Mucosa of gallbladder (tissue), 1 donor: ENCODE measurements at regions not wholly inside any gene's neighbourhood (a gene's known extent, or its start where the extent isn't known, plus 50 kb on each side); places are given as distances from the start of the nearest gene placed in this dataset.

ENCODE experiments used
- DNase-seq: peaks from one replicate; pipeline ENCODE4 v3.0.0-alpha.2; 2020; ENCODE audit warnings: low spot score
- donor health status: DM: no; HTN: no; CAD: no.

GRCh38 chr10:3239920-3240894, 67.6 kb upstream of the PITRM1 start:
- no peak for DNase-seq

- DNase-seq: peak; percentile 65
Measured at GRCh38 chr10:3239066-3239919, 66.7 kb upstream of the PITRM1 start.

- DNase-seq: no peak
Measured at GRCh38 chr10:3238115-3238871, 65.7 kb upstream of the PITRM1 start.

- no peak for DNase-seq
Measured at GRCh38 chr10:3237530-3237929, 64.9 kb upstream of the PITRM1 start.

GRCh38 chr10:3236644-3237404, 64.2 kb upstream of the PITRM1 start:
- no peak for DNase-seq

GRCh38 chr10:3235996-3236510, 63.5 kb upstream of the PITRM1 start:
- no peak for DNase-seq

- DNase-seq: no peak
Measured at GRCh38 chr10:3235395-3235794, 62.8 kb upstream of the PITRM1 start.

- DNase-seq: no peak
Measured at GRCh38 chr10:3233486-3233990, 61.0 kb upstream of the PITRM1 start.

GRCh38 chr10:3231951-3232730, 59.6 kb upstream of the PITRM1 start:
- DNase-seq: no peak

GRCh38 chr10:3229815-3230214, 57.2 kb upstream of the PITRM1 start:
- no peak for DNase-seq

GRCh38 chr10:3228629-3228945, 56.0 kb upstream of the PITRM1 start:
- DNase-seq: no peak

GRCh38 chr10:3226960-3227744, 54.6 kb upstream of the PITRM1 start:
- no peak for DNase-seq

- no peak for DNase-seq
Measured at GRCh38 chr10:3225561-3225960, 53.0 kb upstream of the PITRM1 start.

- DNase-seq: no peak
Measured at GRCh38 chr10:3224241-3224640, 51.7 kb upstream of the PITRM1 start.

- no peak for DNase-seq
Measured at GRCh38 chr10:3222626-3223025, 50.0 kb upstream of the PITRM1 start.
